HG03196 (cell line): ENCODE measurements at regions not wholly inside any gene's neighbourhood (a gene's known extent, or its start where the extent isn't known, plus 50 kb on each side); places are given as distances from the start of the nearest gene placed in this dataset.
"Not testable (repeated sequence)": the region's sequence is repeated elsewhere in the genome, so short reads cannot be mapped to it uniquely, and the experiment has no call there.

Experiments
- ATAC-seq: cut with Tn5 transposase; IDR thresholded peaks from one replicate; pipeline ENCODE4 v1.9.1; 2021; ENCODE audit not compliant: unreplicated experiment

DNA sequence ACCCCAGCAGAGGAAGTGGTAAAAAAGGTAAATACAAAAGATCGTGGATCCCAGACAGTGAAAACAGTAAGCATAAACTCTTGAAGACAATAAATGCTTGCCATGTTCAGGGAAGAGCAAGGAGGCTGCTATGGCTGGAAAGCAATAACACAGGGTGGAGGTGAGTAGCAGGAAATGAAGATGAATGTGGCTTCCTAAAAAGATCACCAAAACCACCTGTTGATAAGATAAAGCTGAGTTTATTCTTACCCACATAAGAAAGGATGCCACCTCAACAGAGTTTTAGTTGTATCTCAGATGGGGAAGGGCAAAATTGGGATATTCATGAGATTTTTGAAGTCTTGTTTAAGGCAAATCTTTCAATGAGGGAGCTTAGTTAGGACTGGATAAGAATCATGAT, 273.3 kb downstream of the MSX2 start:
- ATAC-seq: no peak

DNA sequence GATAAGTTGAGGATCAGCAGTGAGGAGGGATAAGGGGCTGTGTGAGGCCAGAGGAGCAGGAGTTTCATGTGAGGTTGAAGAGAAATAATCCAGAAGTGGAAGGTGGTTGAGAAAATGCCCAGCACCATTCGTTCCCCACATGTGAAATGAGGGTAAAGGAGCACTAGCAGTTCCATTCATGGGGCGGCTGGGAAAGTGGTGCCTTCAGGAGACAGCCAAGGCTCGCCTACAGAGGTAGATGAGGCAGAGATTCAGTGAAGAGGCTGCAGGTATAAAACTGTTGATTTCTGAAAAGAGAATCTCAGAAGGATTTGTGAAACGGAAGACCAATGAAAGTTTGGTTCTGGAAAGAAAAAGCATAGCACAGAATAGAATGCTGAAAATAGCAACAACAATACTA, 272.6 kb downstream of the MSX2 start:
- ATAC-seq: no peak

DNA sequence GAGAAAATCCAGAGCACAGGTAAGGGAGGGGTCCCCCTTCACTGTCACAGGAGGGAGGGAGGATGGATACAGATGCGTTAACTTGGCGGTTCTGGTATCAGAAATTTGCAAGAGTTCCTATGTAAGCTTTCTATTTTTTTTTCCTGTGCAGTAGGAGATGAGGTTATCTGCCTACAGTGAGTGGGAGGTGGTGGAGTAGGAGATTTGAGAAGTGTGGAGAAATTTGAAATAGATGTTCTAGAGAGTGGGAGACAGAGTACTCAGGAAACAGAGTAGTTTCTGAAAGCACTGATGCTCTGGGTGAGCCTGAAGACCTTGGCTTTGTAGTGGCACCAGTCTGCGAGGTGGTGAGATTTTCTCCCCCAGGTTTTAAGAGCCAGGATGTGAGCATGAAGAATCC, 271.4 kb downstream of the MSX2 start:
- ATAC-seq: no peak

DNA sequence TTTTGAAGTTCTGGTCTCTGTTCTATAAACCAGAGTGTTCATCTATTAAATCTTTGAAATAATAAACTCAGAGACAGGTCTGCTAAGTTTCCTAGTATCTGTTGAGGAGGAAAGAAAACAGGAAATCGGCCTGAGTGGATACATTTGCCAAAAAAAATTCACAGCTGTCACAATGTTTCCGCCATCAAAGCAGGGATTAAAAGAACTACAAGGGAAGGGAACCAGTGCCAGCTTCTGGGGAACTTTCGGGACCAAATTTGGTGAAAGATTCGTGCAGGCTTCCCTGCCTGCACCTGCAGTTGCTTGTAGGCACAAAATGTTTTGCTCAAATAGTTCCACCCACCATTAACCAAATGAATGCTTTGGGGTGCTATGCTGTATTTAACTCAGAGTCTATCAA, 267.5 kb downstream of the MSX2 start:
- ATAC-seq: no peak

DNA sequence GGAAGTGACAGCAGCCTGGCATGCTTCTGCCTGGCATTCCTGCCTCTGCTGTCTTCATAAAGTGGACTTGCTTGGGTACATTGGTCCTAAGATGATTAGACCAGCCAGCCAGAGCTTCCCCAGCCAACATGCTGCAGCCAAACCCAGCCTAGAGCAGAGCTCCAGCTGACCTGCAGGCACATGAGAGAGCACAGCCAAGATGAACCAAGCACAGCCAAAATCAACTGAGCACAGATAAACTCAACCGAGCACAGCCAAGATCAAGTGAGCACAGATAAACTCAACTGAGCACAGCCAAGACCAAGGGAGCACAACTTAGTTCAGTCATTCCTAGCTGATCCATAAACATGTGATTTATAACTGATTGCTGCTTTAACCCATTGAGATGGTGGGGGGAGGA, 266.5 kb downstream of the MSX2 start:
- ATAC-seq: no peak

DNA sequence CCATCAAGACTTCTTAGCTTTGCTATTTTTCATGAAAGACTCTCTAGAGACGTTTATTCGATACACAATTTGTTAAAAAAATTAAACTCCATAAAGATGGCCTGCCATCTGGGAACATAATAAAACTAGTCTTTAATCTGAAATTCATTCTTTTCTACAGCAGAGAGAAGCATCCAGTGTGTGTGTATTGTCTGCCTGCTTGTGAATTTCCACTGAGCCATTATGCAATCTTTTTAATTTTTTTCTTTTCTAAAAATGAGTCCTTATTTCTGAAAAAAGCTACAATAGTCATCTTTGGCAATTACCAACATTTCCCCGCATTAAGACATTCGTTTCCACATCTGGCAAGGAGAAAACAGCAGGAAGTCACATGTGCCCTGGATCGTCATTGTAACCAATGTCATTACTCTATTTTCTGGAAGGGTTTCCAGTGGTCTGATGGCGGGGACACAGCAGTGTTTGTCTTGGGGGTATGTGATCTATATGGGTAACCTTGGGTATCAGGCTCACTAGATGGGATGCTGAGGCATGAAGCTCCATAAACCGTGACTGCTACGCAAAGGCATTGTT, 263.1 kb downstream of the MSX2 start:
- ATAC-seq: no peak

DNA sequence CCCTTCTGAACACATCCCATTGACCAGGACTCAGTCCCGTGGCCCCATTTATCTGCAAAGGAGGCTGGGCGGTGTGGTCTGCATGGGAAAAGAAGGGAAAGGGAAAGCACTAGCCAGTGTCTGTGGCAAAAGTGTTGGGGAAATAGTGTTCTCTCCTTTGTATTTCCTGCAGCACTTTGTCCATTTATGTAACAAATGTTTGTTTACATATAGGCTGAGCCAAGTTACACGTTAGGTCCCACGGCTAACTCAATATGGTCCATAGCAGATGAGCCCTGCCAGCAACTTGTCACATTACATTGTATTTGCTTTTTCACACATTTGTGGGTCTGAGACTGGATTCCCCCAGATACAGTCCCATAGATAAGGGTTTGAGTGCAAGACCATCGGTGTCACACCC, 260.5 kb downstream of the MSX2 start:
- ATAC-seq: no peak

DNA sequence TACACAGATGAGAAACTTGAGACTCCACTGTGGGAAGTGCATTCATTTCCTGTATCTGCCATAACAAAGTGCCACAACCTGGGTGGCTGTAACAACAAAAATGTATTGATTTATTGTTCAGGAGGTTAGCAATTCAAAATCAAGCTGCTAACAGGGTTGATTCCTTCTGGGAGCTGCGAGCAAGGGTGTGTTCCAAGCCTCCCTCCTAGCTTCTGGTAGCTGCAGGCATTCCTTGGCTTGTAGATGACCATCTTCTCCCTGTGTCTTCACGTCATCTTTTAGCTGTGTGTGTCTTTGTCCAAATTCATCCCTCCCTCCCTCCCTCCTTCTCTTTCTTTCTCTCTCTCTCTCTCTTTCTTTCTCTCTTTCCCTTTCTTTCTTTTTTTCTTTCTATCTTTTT, 258.1 kb downstream of the MSX2 start:
- ATAC-seq: no peak

DNA sequence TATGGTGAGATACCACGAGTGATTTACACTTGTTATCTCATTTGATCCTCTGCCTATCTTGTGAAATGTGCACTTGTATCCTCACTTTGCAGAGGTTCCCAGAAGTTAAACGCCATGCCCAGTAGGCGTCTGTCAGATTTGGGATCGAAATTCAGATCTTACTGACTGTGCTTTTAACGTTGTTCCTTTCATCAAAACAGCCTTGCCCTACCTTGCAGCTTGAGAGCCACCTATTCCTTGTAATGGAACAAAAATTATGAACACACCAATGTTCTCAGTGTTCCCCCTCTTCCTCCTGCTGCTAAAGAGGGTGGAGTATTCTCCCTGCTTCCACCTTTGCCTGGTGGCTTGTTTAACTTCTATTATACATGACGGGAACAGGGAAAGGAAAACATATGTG, 257.0 kb downstream of the MSX2 start:
- no peak for ATAC-seq

DNA sequence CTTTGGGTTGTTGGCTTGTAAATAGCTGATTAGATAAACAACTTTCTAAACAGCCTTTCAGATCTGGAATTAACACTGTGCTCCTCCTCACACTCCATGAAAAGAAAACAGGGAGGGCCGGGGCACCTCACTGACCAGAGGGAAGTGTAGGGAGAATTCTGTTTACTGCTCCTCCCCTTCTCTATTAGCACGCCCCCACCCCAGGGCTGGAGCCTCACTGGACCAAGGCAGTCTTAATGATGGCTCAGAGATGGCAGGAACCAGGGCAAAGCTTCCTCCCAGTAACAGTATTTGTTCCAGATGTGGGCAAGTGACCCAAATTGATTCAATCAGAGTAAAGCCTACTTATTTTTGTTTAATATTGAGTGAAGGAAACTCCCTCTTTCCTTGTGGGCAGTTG, 256.6 kb downstream of the MSX2 start:
- no peak for ATAC-seq

DNA sequence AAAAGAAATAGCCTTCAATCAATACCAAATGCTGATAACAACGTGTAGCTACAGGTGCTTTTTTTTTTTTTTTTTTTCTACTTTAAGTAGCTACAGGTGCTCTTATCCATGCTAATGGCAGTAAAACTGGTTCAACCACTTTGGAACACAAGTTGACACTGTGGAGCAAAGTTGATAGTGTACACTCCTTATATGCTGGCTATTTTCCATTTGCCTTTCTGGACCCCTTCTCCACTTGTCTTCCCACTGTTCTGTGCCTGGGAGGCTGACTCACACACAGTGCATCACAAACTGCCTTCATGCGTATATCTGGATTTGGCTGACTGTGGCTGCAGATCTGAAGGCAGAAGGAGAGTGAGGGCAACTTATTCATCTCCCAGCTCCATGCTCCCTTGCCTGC, 247.9 kb downstream of the MSX2 start:
- ATAC-seq: no peak

DNA sequence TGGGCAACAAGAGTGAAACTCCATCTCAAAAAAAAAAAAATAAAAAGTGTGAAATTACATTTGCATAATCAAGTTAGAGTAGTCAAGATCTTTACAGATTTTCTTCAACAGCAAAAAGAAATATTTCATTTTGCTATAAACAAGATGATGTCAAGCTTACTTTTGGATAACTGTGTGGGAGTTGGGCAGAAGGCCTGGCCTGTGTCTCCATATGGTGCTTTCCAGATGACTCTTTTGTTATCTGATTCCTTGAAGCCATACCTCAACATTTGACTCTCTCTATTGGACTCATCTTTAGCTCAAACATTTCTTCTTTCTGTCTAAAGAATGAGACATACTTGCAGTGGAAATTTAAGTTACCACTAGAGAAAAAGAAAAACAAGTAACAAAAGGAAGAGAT, 246.8 kb downstream of the MSX2 start:
- no peak for ATAC-seq

DNA sequence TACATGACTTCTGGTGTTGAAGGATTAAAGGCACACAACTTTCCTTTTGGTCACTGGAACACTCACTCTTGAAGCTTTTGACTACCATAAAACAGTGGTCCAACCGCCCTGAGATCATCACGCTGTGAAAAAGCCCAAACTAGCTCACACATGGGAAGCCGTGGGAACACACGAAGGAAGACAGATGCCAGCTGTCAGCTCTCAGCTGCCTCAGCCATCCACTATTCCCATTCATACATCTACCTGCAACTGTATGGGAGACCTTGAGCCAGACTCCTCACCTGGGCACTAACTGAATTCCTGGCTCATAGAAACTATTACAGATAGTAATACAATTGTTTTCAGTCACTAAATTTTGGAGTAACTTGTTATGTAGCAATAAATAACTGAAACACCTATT, 246.1 kb downstream of the MSX2 start:
- ATAC-seq: no peak

DNA sequence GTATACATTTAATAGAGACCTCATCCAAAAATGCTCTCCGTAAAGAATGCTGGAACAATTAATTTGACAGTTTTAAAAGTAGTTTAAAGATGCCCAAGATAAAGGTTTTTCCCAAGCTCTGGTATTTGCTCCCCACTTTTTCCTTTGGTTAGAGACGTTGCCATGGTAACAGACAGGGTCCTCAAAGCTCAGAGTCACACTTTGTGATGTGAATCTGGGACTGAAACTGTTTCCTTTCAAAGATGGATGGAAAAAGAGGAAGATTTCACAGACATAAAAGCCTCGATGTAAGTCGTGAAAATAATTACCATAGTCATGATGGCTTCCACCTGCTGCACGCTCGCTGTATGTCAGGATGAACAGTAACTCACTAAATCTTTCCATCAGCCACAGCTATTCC, 229.5 kb downstream of the MSX2 start:
- no peak for ATAC-seq

DNA sequence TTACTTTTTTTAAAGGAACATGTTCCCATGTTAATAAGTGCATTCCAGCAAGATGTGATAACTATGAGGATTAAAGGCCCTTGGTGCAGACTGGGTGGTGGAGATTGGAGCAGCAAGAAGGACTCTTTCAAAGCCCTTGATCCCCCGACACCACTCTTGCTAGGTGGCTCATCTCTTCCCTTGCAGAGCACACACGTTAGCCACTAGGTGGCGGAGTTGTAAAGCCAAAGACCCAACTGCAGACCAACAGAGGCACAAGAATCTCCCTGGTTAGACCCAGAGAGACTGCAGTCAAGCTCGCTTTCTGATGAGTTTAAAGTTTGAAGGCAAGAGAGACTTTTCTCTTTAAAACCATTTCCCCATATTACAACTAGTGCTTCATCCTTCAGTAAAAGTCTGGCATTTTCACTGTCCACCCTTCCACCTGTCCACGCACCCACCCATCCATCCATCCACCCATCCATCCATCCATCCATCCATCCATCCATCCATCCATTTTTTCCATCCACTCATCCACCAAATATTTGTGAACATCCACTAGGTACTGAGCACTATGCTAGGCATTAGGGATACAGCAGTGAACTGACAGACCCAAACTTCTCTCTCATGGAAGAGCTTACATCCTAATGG, 226.9 kb downstream of the MSX2 start:
- ATAC-seq: peak; percentile 64

DNA sequence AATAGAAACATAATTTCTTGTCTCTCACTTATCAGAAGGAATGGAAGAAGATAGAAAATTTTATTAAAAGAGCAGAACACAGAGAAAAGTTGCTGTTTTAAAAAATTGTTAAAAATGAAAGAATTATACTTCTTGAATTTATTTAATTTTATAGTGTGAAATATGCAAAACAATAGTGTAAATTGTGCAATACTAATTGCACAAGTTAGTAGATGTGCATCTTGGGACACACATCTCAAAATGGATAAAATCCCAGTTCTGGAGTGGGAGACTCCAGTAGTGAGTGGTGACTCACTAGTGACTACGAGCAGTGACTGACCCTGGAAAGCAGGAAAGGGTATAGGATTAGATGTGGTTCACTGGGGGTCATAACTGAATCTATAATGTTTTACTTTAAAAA, 223.2 kb downstream of the MSX2 start:
- ATAC-seq: no peak

DNA sequence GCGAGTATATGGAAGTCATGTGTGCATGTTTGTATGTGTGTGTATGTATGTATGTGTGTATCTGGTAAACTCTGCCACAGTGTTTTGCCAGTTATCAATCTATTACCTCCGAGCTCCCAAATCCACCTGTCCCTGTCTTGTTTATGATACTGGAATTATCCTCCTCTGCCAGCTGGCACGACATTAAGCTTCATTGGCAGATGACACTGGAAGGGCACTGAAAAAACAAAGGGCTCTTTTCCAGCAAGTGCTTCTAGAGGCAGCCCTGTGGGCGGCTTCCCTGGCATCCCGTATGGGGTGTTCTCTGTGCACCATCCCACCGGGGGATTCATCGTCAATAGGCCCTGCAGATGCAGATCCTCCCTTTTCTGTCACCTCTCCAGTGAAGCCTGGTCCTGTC, 221.5 kb downstream of the MSX2 start:
- ATAC-seq: no peak

DNA sequence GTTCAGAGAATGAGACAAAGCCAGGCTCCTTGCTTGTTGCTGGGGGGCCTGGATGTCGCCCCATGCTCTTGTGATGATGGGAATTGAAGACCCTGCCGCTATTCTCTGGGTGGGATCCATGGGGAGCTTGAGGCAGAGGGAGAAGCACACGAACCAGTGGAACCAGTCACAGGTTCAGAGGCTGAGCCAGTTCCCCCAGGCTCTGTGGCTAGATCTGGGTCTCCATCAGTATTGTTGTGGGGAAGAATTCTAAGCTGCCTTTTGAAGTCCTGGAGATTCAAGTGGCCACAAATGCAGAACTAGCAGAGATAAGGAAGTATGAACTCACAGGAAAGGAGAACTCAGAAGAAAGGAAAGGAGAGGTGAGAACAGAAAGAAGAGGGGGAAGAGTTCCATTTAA, 219.4 kb downstream of the MSX2 start:
- ATAC-seq: no peak

DNA sequence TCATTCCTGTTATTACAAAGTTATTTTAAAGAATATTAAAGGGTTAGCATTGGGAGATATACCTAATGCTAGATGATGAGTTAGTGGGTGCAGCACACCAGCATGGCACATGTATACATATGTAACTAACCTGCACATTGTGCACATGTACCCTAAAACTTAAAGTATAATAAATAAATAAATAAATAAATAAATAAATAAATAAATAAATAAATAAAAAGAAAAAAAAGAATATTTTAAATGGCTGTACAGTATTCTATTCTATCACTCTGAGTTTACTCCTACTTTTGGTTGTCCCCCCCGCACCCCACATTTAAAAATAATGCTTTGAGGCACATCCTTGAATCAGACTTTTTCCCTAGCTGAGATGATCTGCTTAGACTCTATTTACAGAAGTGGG, 218.6 kb downstream of the MSX2 start:
- ATAC-seq: not testable (repeated sequence)

DNA sequence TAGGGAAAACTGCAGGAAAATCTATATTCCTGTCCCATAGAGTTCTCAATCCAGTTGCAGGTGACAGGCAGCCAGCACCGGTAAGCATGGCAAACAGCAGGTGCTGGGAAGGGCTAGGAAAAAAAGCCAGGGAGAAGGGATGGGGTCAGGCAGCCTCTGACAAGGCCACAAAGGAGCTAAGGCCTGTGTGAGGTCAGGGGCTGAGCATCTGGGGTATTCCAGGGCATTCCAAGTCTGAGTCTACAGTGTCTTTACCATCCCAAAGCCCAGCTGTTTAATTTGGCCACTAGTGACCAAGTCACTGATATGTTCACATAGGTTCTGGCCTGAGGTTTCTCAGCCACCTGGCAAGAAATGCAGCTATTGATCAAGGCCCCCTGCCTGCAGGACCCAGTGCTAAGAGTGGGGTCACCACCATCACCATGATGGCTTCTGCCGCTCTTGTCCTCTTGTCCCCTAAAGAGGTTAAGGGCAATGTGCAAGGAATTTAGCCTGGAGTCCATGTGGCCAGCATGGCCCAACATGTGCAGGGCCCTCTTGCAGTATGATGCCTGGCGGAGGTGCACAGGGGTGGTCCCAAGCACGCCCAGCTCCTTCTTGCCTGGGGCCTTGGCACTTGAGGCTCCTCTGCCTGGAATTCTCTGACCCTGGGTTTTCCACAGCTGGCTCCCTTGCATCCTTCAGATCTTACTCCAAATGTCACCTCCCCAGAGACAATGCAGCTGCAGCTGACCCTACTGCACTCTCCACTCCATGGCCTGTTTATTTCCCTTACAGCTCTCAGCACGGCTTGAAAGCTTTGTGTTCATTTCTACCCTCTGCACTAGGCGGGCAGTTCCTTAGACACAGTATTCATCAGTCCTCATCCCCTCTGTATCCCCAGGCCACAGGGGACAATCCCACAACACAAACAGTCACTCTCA, 213.1 kb downstream of the MSX2 start:
- no peak for ATAC-seq

DNA sequence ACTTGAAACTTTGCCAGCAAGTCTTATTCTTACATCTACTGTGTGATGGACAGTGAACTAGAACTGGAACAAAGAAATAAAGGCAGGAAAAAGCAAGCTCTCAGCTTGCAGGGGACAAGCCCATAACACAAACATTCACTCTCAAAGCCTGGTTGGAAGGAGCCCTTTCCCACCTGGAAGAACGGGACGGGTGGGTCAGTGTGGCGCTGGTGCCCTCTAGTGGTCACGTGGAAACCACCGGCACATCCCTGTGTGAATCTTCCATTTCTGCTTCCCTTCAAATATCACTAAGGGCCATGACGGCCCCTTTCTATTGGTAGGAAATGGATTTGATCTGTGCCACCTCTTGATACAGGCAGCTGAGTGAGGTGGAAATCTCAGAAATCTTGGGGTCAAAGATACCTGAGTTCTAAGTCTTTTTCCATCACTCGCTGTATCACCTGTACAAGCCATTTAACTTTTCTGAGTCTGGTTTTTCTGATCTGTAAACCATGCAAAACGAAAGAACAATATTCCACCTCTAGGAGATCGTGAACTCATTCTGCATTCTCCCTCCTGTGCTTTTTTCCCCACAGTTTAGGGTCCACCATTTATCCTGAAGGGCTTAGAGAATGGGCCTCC, 211.6 kb downstream of the MSX2 start:
- no peak for ATAC-seq

DNA sequence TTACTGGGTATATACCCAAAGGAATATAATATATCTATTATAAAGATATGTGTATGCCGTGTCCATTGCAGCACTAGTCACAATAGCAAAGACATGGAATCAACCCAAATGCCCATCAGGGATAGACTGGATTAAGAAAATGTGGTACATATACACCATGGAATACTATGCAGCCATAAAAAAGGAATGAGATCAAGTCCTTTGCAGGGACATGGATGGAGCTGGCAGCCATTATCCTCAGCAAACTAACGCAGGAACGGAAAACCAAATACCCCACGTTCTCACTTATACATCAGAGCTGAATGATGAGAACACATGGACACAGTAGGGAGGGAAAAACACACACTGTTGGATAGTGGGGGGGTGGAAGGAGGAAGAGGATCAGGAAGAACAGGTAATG, 206.7 kb downstream of the MSX2 start:
- ATAC-seq: not testable (repeated sequence)
